Keratinocyte (primary cell): ENCODE measurements at regions not wholly inside any gene's neighbourhood (a gene's known extent, or its start where the extent isn't known, plus 50 kb on each side); places are given as distances from the start of the nearest gene placed in this dataset.

Source experiments
- DNase-seq: peaks from one replicate; pipeline ENCODE4 v3.0.0-alpha.2; 2011; ENCODE audit warnings: low read depth, missing footprints, low spot score
- FAIRE-seq: peaks from 2 replicates; lab custom pipeline; 2011; peaks lifted over from hg19 to GRCh38; lab: Jason Lieb, UNC
- H2AFZ ChIP-seq: 2 replicates; pipeline ENCODE4 v1.6.0; 2012; ENCODE audit warnings: low read length, control low read depth, inconsistent platforms; ENCODE audit not compliant: control insufficient read depth
- H3K27ac ChIP-seq: 2 replicates; pipeline ENCODE4 v1.5.1; 2011; ENCODE audit warnings: low read length; ENCODE audit not compliant: control insufficient read depth, insufficient read depth
- H3K27me3 ChIP-seq: 3 replicates; pipeline ENCODE4 v1.6.0; 2011; ENCODE audit warnings: low read length; ENCODE audit not compliant: control insufficient read depth, insufficient read depth; ENCODE audit errors: extremely low read depth
- H3K36me3 ChIP-seq, 2 experiments: 2 replicates in 1 of 2; 3 replicates in 1 of 2; pipeline ENCODE4 v1.5.1; 2011; ENCODE audit warnings: low read length in 2 of 2, mild to moderate bottlenecking in 1 of 2; ENCODE audit not compliant: control insufficient read depth in 2 of 2, insufficient read depth in 2 of 2; ENCODE audit errors: extremely low read depth in 1 of 2
- H3K4me1 ChIP-seq: 3 replicates; pipeline ENCODE4 v1.5.1; 2011; ENCODE audit warnings: low read length; ENCODE audit not compliant: control insufficient read depth, insufficient read depth; ENCODE audit errors: extremely low read depth
- H3K4me2 ChIP-seq: 3 replicates; pipeline ENCODE4 v1.6.0; 2011; ENCODE audit warnings: low read depth, low read length; ENCODE audit not compliant: control insufficient read depth, insufficient read depth; ENCODE audit errors: extremely low read depth
- H3K4me3 ChIP-seq, 3 experiments: fragments of 200-600 bp in 1 of 3; sonication (generic) in 1 of 3; 2 replicates in 2 of 3; 3 replicates in 1 of 3; pipeline ENCODE4 v1.5.1; 2011 to 2016; ENCODE audit warnings: low read length in 3 of 3, mild to moderate bottlenecking in 3 of 3, control low read depth in 2 of 3, inconsistent platforms in 1 of 3, low read depth in 1 of 3, mixed read lengths in 1 of 3, mixed run types in 1 of 3, moderate library complexity in 1 of 3; ENCODE audit not compliant: control insufficient read depth in 2 of 3, insufficient read depth in 2 of 3; ENCODE audit errors: extremely low read depth in 1 of 3
- H3K79me2 ChIP-seq: 2 replicates; pipeline ENCODE4 v1.6.0; 2012; ENCODE audit warnings: low read length; ENCODE audit not compliant: control insufficient read depth, insufficient read depth
- H3K9ac ChIP-seq: 3 replicates; pipeline ENCODE4 v1.6.0; 2011; ENCODE audit warnings: low read length; ENCODE audit not compliant: control insufficient read depth, insufficient read depth; ENCODE audit errors: extremely low read depth
- H3K9me1 ChIP-seq: 3 replicates; pipeline ENCODE4 v1.6.0; 2011; ENCODE audit warnings: low read length; ENCODE audit not compliant: control insufficient read depth, insufficient read depth; ENCODE audit errors: extremely low read depth
- H3K9me3 ChIP-seq: 2 replicates; pipeline ENCODE4 v1.5.1; 2012; ENCODE audit warnings: low read depth, low read length; ENCODE audit not compliant: control insufficient read depth
- H4K20me1 ChIP-seq: 3 replicates; pipeline ENCODE4 v1.6.0; 2011; ENCODE audit warnings: low read length; ENCODE audit not compliant: control insufficient read depth, insufficient read depth; ENCODE audit errors: extremely low read depth
- CTCF ChIP-seq, 3 experiments: IDR thresholded peaks in 1 of 3; conservative IDR thresholded peaks in 1 of 3; optimal IDR thresholded peaks in 1 of 3; 2 replicates in 2 of 3; 3 replicates in 1 of 3; pipeline versions ENCODE3 to v1.5.1; 2011; ENCODE audit warnings: low read length in 3 of 3, mild to moderate bottlenecking in 3 of 3, moderate library complexity in 2 of 3, control low read depth in 1 of 3, inconsistent platforms in 1 of 3; ENCODE audit not compliant: insufficient read depth in 2 of 3; ENCODE audit errors: extremely low read depth in 1 of 3
- EZH2 ChIP-seq: IDR thresholded peaks from one replicate; pipeline ENCODE4 v1.6.1; 2012; ENCODE audit warnings: inconsistent platforms, mild to moderate bottlenecking, low read length, moderate library complexity
- dilution Hi-C: fragments of 300-500 bp; cut with MboI; formaldehyde crosslinking; loops from one replicate; pipeline ENCODE4 v1.7.0; 2020; ENCODE audit warnings: low sequenced_read_pairs; ENCODE audit not compliant: extremely low pct_ligation_motif_present

- Histone ChIP-seq H4K20me1 (no peaks in the 10 kb centered on the region), H2AFZ (no peak overlapping the region), H3K4me2 (no peak overlapping the region), H3K9me1 (no peaks in the 10 kb centered on the region), H3K4me1 (no peaks in the 10 kb centered on the region), H3K79me2 (no peaks in the 10 kb centered on the region), H3K9ac (no peak overlapping the region), H3K4me3 (no peak overlapping the region), H3K9me3 (no peaks in the 10 kb centered on the region), H3K27ac (no peak overlapping the region), H3K27me3 (peaks cover 4% of the 10 kb centered on the region), H3K36me3 (no peaks in the 10 kb centered on the region)
- FAIRE-seq (no peak), DNase-seq (no peak)
- dilution Hi-C loops, result no loop called here
- TF ChIP-seq EZH2 (no peak), CTCF (optimal IDR thresholded peaks at IDR 0.05 in 1 of 3, IDR thresholded peaks at IDR 0.05 in 1 of 3, conservative IDR thresholded peaks at IDR 0.05 in 1 of 3; ENCODE audit: extremely low read depth in 1 of 3, insufficient read depth in 2 of 3, low read length in 3 of 3) (no peak)
Observed at GRCh38 chr3:124272605-124273151, 280.8 kb upstream of the ROPN1 start.

- no peak for DNase-seq
- Histone ChIP-seq H4K20me1 (no peaks in the 10 kb centered on the region), H2AFZ (no peak overlapping the region), H3K9ac (no peak overlapping the region), H3K4me2 (no peak overlapping the region), H3K36me3 (no peaks in the 10 kb centered on the region), H3K27me3 (peaks cover 3% of the 10 kb centered on the region), H3K9me3 (no peaks in the 10 kb centered on the region), H3K9me1 (no peaks in the 10 kb centered on the region), H3K4me1 (no peaks in the 10 kb centered on the region), H3K27ac (no peak overlapping the region), H3K79me2 (no peaks in the 10 kb centered on the region), H3K4me3 (no peak overlapping the region)
- TF ChIP-seq EZH2 (no peak), CTCF (optimal IDR thresholded peaks at IDR 0.05 in 1 of 3, IDR thresholded peaks at IDR 0.05 in 1 of 3, conservative IDR thresholded peaks at IDR 0.05 in 1 of 3; ENCODE audit: extremely low read depth in 1 of 3, insufficient read depth in 2 of 3, low read length in 3 of 3) (no peak)
- dilution Hi-C loops, result no loop called here
- FAIRE-seq, result no peak
Observed at GRCh38 chr3:124273651-124274050, 281.7 kb upstream of the ROPN1 start.
